GM19043 (cell line): ENCODE measurements at regions not wholly inside any gene's neighbourhood (a gene's known extent, or its start where the extent isn't known, plus 50 kb on each side); places are given as distances from the start of the nearest gene placed in this dataset.

ENCODE experiments used
- ATAC-seq: cut with Tn5 transposase; IDR thresholded peaks from one replicate; pipeline ENCODE4 v1.9.1; 2021; ENCODE audit warnings: low read depth; ENCODE audit not compliant: unreplicated experiment

DNA sequence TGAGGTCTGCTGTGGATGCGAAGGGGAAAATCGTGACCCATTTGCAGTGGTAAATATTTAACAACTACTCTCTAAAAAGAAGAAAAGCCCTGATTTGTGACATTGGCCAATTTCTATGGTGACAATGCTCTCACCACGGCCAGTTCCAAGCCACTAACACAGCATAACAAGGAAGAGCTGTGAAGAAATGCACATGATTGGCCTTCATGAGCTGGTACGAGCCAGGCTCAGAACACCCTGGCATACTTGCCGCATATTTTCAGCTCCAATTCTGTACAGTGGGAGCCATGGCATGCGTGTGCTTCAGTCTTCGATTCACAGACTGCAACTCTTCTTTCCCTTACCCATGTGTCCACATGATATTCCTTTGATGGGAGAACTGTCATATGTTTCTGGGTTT is 363.9 kb upstream of the CDH5 start:
- ATAC-seq, result no peak

DNA sequence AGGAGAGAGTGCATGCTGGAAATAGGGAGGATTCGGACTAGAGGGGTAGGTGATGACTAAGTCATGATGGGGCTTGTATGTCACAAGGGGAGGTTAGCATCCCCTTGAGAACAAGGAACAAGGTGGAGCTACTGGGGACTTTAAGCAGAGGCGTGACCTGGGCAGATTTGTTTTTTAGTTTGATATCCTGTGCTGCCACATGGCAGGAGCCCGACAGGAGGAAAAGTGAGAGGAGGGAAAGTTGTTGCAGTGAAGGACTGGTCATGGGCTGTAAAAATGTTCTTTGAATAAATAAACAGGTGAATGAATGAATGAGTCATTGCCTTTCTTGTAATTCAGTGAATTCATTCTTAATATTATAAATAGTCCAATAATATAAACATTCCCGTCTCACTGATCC is 365.1 kb upstream of the CDH5 start:
- no peak for ATAC-seq

DNA sequence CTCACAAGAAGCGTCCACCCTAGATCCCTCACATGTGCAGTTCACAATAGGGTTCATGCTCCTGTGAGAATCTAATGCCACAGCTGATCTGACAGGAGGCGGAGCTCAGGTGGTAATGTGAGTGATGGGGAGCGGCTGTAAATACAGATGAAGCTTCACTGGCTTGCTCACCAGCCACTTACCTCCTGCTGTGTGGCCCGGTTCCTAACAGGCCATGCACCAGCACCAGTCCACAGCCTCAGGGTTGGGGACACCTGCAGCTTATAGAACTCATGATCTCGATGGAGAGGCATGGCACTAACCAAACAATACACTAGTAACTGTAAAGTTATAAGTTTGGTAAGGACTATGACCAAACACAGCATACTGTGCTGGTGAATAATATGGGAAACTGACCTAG is 368.0 kb upstream of the CDH5 start:
- no peak for ATAC-seq

DNA sequence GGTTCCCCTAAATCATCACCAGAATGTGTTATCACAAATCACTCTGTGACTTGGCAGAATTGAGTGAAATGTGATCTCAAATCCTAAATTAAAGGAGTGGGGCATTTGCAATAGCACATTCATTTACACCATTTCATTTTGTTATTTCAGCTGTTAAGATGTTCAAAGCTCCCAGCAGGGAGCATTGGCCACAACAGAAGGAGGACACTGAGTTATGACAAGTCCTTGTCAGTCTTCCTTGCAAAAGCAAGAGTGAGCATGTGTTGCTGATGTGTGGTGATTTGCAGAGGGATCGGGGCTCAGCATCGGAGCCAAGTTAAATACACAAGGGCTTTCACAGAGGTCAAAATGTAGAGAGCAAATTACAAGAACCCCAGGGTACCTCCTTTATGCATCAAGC is 372.2 kb upstream of the CDH5 start:
- ATAC-seq, result no peak

- ATAC-seq, result no peak
Observed at GRCh38 chr16:65991149-65991701, 375.3 kb upstream of the CDH5 start.

DNA sequence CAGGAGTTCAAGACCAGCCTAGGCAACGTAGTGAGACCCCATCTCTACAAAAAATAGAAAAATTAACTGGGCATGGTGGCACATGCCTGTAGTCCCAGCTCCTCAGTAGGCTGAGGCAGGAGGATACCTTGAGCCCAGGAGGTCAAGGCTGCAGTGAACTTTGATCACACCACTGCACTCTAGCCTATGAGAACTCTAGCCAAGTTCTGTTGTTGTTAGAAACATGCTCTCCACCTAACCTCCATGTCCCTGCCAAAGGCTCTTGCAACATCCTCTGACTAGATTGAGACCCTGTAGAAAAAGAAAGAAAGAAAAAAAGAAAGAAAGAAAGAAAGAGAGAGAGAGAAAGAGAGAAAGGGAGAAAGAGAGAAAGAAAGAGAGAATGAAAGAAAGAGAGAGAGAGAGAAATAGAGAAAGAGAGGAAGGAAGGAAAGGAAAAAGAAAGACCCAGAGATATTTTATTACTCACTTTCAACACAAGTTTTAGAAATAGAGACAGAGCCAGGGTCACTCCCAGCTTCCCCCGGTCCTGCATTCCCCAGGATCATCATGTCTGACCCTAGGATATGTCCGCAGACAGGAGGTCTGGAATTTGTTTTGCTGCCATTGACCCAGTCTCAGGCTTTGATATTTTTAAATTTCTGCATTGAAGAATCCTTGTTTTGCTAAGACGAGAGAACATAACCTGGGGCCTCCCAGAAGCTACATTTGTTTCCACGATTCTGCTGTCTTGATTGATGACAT is 376.5 kb upstream of the CDH5 start:
- no peak for ATAC-seq

DNA sequence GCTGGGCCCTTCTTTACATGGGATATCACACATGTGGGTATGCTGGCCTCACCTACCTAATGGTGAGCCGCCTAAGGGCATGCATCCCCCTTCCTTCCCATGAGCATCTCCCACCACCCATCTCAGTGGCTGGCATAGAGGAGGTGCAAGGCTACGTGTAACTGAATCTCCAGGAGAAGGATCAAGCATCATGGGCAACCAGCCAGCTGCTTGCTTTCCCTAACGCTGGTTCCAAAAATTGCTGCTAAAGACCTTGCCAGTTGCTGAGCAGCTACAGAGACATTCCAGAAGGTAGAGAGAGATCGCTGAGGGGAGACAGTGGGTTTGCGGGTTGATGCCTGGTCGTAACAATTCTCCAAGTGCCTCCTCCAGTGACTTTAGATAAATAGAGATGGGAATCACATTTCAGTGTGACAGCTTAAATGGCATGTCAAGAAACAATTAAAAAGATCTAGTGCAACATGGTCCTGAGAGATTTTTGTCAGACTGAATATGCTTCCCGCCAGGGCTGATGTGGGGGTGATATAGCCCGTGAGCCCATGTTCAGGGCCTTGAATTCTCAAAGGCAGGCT is 378.4 kb upstream of the CDH5 start:
- no peak for ATAC-seq

DNA sequence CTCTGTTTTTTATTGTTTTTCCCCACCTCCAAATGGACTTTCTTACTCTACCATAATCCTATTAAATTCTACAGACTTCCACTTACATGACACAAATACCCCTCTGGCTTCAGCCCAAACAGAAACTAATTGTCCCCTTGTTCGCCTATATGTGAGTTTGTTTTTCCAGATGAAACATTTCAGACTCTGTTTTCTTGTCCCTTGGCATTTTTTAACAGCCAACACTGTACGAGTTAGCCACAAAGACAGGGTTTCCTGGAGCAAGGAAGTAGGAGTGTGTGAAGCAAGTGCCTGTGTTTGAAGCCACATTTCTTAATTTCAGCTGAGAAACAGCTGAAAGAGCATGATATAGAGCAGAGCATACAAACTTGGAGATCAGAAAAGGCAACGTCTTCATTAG is 382.2 kb upstream of the CDH5 start:
- no peak for ATAC-seq

DNA sequence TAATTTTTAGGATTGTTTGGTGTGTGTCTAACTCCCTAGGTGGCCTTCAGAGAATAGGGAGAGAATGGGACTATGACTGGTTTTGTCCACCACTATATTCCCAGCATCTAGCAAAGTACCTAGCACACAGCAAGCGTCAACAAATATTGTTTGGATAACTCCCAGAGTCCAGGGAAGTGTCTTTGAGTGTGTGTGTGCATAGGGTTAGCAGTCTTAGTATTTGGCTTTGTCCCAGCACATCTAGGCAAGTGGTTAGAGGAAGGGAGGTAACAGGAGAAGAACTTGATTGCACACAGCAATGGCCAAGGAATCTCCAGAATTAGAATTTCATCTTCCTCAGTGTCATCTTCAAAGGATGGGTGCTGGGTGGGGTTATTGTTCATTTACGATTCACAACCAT is 385.4 kb upstream of the CDH5 start:
- ATAC-seq, result no peak

- ATAC-seq, result no peak
Observed at GRCh38 chr16:65975049-65975708, 391.3 kb upstream of the CDH5 start.

- ATAC-seq, result no peak
Observed at GRCh38 chr16:65967376-65967775, 399.1 kb upstream of the CDH5 start.

- ATAC-seq, result no peak
Observed at GRCh38 chr16:65965628-65966027, 400.9 kb upstream of the CDH5 start.

DNA sequence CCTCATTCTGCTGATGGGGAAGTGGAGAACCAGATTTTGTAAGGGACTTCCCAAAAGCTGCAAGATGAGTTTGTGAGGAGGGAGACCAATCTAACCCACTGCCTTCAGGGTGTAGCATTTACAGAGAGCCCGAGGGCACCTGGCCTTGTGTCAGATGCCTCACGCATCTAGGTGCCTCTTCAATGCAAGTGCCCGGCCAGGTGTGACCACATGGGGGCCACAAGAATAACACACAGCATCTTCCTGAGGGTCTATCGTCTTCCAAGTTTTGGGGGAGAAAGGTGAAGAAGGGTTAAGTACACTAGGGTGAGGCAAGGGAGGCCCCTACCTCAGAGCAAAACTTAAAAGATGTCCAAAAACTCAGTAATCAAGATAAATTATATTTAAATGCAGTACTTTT is 401.7 kb upstream of the CDH5 start:
- ATAC-seq, result no peak

DNA sequence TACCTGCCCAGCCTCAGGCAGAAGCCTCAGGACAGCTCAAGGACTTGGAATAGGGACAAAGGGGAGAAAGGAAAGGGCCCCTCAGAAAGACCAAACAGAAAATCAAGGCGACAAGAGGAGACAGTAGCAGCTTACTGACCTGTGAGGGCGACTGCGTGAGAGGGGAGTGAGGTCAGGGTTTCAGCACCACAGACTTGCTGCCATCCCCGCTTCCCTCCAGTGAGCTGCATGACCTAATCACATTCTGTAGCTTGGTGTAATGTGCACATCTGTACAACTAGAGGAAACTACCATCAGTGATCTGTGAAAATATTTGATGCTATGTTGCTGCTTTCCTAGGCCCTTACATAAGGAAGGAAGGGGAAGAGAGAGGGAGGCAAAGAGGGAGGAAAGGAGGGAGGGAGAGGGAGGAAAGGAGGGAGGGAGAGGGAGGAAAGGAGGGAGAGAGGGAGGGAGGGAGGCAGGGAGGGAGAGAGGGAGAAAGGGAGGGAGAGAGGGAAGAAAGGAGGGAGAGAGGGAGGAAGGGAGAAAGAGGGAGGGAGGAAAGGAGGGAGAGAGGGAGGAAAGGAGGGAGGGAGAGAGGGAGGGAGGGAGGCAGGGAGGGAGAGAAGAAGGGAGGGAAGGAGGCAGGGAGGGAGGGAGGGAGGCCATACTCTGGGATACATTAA is 404.9 kb upstream of the CDH5 start:
- ATAC-seq, result no peak

- ATAC-seq, result no peak
Observed at GRCh38 chr16:65959983-65960382, 406.5 kb upstream of the CDH5 start.

DNA sequence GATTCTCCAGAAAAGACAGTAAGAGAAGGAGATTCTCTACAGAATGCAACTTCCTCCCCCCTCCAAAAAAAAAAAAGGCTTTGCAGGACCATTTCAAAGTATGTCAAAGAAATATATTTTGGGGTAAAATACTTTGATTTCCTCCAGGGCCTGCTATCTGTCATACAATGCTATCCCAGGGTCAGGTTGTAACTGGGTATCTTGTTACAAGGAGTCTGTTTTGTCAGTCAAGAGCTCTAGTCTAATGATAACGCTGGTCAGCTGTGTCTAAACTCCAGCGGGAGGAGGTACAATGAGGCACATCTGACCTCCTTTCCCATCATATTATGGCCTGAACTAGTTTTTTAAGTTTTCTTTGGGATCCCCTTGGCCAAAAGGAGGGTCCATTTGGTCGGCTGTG is 408.4 kb upstream of the CDH5 start:
- ATAC-seq, result no peak

GRCh38 chr16:65956100-65956499 is 410.4 kb upstream of the CDH5 start:
- ATAC-seq, result no peak

DNA sequence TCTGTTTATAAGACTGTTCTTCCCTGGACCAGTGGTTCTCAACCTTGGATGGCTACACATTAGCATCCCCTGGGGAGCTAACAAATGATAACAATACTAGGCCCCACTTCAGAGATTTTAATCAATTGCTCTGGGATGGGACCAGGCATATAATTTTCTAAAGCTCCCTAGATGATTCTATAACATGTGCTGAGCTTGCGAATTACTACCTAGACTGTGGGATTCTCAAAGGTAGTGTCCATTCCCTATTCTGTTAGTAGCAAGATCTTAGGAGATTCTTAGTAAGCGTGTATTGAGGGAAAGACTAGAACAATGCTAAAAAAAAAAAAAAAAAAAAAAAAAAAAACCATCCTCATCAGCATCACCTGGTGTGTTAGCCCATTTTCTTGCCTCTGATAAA is 412.0 kb upstream of the CDH5 start:
- no peak for ATAC-seq

GRCh38 chr16:65950211-65950610 is 416.3 kb upstream of the CDH5 start:
- no peak for ATAC-seq

- no peak for ATAC-seq
Observed at GRCh38 chr16:65948361-65948760, 418.1 kb upstream of the CDH5 start.

- no peak for ATAC-seq
Observed at GRCh38 chr16:65947951-65948350, 418.5 kb upstream of the CDH5 start.
